ENCODE measurements at regions not wholly inside any gene's neighbourhood (a gene's known extent, or its start where the extent isn't known, plus 50 kb on each side); places are given as distances from the start of the nearest gene placed in this dataset.

- TF ChIP-seq ZNF674 (CRISPR knock-in tag; IDR thresholded peaks at IDR 0.05; ENCODE audit: low read depth) = peak; percentile 99
- TF ChIP-seq CBFB (CRISPR knock-in tag; IDR thresholded peaks at IDR 0.05) = peak; percentile 85; the same call in 1 of the 2 replicates
- TF ChIP-seq FOXK2 (IDR thresholded peaks at IDR 0.05) = no peak
- peak; percentile 99 for TF ChIP-seq RBM22 (optimal IDR thresholded peaks at IDR 0.05; ENCODE audit: low read length)
- no peak for TF ChIP-seq STAT6 (CRISPR knock-in tag; IDR thresholded peaks at IDR 0.05; ENCODE audit: borderline replicate concordance)
- peak; percentile 97 for TF ChIP-seq ZNF451 (CRISPR knock-in tag; IDR thresholded peaks at IDR 0.05)
- TF ChIP-seq ZNF768 (CRISPR knock-in tag; IDR thresholded peaks at IDR 0.05) = peak; percentile 83; the same call in 1 of the 2 replicates
- peak; percentile 98 for TF ChIP-seq DRAP1 (CRISPR knock-in tag; IDR thresholded peaks at IDR 0.05)
- TF ChIP-seq ZNF782 (CRISPR knock-in tag; IDR thresholded peaks at IDR 0.05; ENCODE audit: borderline replicate concordance) = peak; percentile 90
- TF ChIP-seq ZFYVE20 (CRISPR knock-in tag; IDR thresholded peaks at IDR 0.05; ENCODE audit: borderline replicate concordance, low read depth) = peak; percentile 34; the same call in 1 of the 2 replicates
- TF ChIP-seq NFIB (CRISPR knock-in tag; IDR thresholded peaks at IDR 0.05; ENCODE audit: borderline replicate concordance) = no peak
- peak; percentile 97 for TF ChIP-seq ZMAT3 (CRISPR knock-in tag; conservative IDR thresholded peaks at IDR 0.05)
- TF ChIP-seq TRIM22 (IDR thresholded peaks at IDR 0.05) = no peak
- no peak for TF ChIP-seq RFXANK (CRISPR knock-in tag; IDR thresholded peaks at IDR 0.05)
- TF ChIP-seq ZNF740 (CRISPR knock-in tag; IDR thresholded peaks at IDR 0.05) = peak; percentile 61; the same call in 1 of the 2 replicates
- no peak for TF ChIP-seq MATR3 (CRISPR knock-in tag; IDR thresholded peaks at IDR 0.05)
- TF ChIP-seq ZNF34 (CRISPR knock-in tag; IDR thresholded peaks at IDR 0.05; ENCODE audit: borderline replicate concordance) = peak; percentile 99
- 0 out of 2 replicates have a peak, but pooled peaks have one; percentile 80 for TF ChIP-seq CBX5 (CRISPR knock-in tag; IDR thresholded peaks at IDR 0.05; ENCODE audit: borderline replicate concordance)
- peak; percentile 98 for TF ChIP-seq GLI4 (CRISPR knock-in tag; IDR thresholded peaks at IDR 0.05; ENCODE audit: borderline replicate concordance)
- TF ChIP-seq ZNF180 (CRISPR knock-in tag; IDR thresholded peaks at IDR 0.05; ENCODE audit: borderline replicate concordance, low read depth) = no peak
- TF ChIP-seq ARNT2 (CRISPR knock-in tag; IDR thresholded peaks at IDR 0.05; ENCODE audit: low read depth) = peak; percentile 96
- TF ChIP-seq SIX1 (CRISPR knock-in tag; IDR thresholded peaks at IDR 0.05; ENCODE audit: borderline replicate concordance) = no peak
- peak; percentile 89 for TF ChIP-seq TAF15 (IDR thresholded peaks at IDR 0.05; ENCODE audit: low read depth, low read length, poor library complexity, severe bottlenecking)
- TF ChIP-seq ATF7 (IDR thresholded peaks at IDR 0.05) = no peak
- TF ChIP-seq ATF7 (CRISPR knock-in tag; IDR thresholded peaks at IDR 0.05) = no peak; the same call in 1 of the 2 replicates
- TF ChIP-seq IKZF4 (CRISPR knock-in tag; IDR thresholded peaks at IDR 0.05; ENCODE audit: borderline replicate concordance, low read depth, not compliant biosample characterization) = peak; percentile 87
- no peak for TF ChIP-seq PAX8 (CRISPR knock-in tag; IDR thresholded peaks at IDR 0.05; ENCODE audit: borderline replicate concordance)
These were observed 102.0 kb downstream of the OR2B2 start (continued) for GRCh38 chr6:27809939-27810767.

Measured in HepG2 (cell line).